NT2/D1 (cell line): ENCODE measurements at regions not wholly inside any gene's neighbourhood (a gene's known extent, or its start where the extent isn't known, plus 50 kb on each side); places are given as distances from the start of the nearest gene placed in this dataset.
"Not testable (repeated sequence)": the region's sequence is repeated elsewhere in the genome, so short reads cannot be mapped to it uniquely, and the experiment has no call there.

ENCODE experiments used
- SUZ12 ChIP-seq: IDR thresholded peaks from 2 replicates; pipeline ENCODE4 v1.6.1; 2011; ENCODE audit not compliant: insufficient read length, insufficient read depth; ENCODE audit errors: extremely low read depth
- YY1 ChIP-seq: IDR thresholded peaks from 2 replicates; pipeline ENCODE4 v1.6.1; 2011; ENCODE audit not compliant: insufficient read length, insufficient read depth

DNA sequence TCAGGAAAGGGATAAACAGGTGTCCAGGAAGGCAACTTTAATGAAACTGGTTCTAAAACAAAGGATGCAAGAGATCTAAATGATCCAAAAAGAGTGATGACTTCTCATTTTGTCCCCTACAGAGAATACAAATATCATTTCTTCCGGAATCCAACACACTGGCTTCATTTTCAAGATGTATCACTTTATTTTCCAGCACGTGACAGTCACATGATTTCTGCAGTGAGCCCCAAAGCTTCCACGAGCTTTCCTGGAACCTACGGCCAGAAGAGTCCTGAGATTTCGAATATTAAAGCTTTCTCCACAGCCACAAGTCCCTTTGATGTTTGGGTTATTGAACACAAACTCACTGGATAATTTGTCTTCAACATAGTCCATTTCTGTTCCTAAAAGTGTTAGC is 198.0 kb downstream of the LRRC70 start:
- TF ChIP-seq YY1, SUZ12: not testable (repeated sequence)
